ENCODE measurements at regions not wholly inside any gene's neighbourhood (a gene's known extent, or its start where the extent isn't known, plus 50 kb on each side); places are given as distances from the start of the nearest gene placed in this dataset.

GRCh38 chr7:93728292-93728691 lies 153.8 kb upstream of the CALCR start:
- no peaks in the 10 kb centered on the region for H3K23me2 ChIP-seq (ENCODE audit: insufficient read length, low read depth, low read length, poor library complexity, severe bottlenecking)
- no peak overlapping the region for H4K5ac ChIP-seq (ENCODE audit: insufficient read length, low read depth, low read length)
- no peak overlapping the region for H3K27ac ChIP-seq (ENCODE audit: insufficient read length, low read depth, low read length)
- H3K79me2 ChIP-seq (ENCODE audit: insufficient read depth, low read length), result no peaks in the 10 kb centered on the region
- H3K4me1 ChIP-seq (ENCODE audit: insufficient read depth, low read length), result no peaks in the 10 kb centered on the region
- H3K4me3 Mint-ChIP-seq, result no peak overlapping the region
- no peaks in the 10 kb centered on the region for H4K20me1 ChIP-seq (ENCODE audit: control insufficient read depth, insufficient read depth, insufficient read length)
- DNase-seq, result no peak
- no peak overlapping the region for H2BK20ac ChIP-seq (ENCODE audit: low read depth, low read length, poor library complexity, severe bottlenecking)
- no peak overlapping the region for H3K27ac Mint-ChIP-seq
- H2BK120ac ChIP-seq (ENCODE audit: low read depth, low read length, poor library complexity, severe bottlenecking), result no peak overlapping the region
- no peak overlapping the region for H3K4me2 ChIP-seq (ENCODE audit: insufficient read depth, insufficient read length, low read length)
- H3K9me3 Mint-ChIP-seq, result peaks cover 4 to 6% of the 10 kb centered on the region in 2 experiments
- H3K23ac ChIP-seq (ENCODE audit: insufficient read length, low read depth, low read length), result no peak overlapping the region
- H3K36me3 Mint-ChIP-seq (ENCODE audit: insufficient read depth in 1 of 3, low read depth in 3 of 3), result peaks cover 0 to 8% (median 4%) of the 10 kb centered on the region in 3 experiments; a peak in 5 of 7 replicates
- H3K4ac ChIP-seq (ENCODE audit: low read depth, low read length), result no peak overlapping the region
- H3K14ac ChIP-seq (ENCODE audit: insufficient read depth, low read length), result no peak overlapping the region
- H4K91ac ChIP-seq (ENCODE audit: insufficient read length, low read depth, low read length), result no peak overlapping the region
- no peak overlapping the region for H3T11ph ChIP-seq (ENCODE audit: low read length)
- H2BK5ac ChIP-seq (ENCODE audit: insufficient read length, low read length), result no peak overlapping the region
- H2AK5ac ChIP-seq (ENCODE audit: insufficient read length, low read length), result no peak overlapping the region
- H2BK12ac ChIP-seq (ENCODE audit: insufficient read length, low read depth, low read length), result no peak overlapping the region
- no peak overlapping the region for H3K56ac ChIP-seq (ENCODE audit: insufficient read length, low read depth, low read length)
- H3K18ac ChIP-seq (ENCODE audit: insufficient read length, low read depth, low read length), result no peak overlapping the region
- no peaks in the 10 kb centered on the region for H3K79me1 ChIP-seq (ENCODE audit: insufficient read depth, low read depth, low read length, poor library complexity, severe bottlenecking)
- H3K27me3 Mint-ChIP-seq (ENCODE audit: low read depth), result no peaks in the 10 kb centered on the region
- H2AFZ ChIP-seq (ENCODE audit: low read length), result no peak overlapping the region
- no peaks in the 10 kb centered on the region for H3K9me3 ChIP-seq (ENCODE audit: control insufficient read depth, low read depth, low read length)
- H3K4me1 Mint-ChIP-seq, result peaks cover 5 to 6% of the 10 kb centered on the region in 2 experiments; a peak in 3 of 4 replicates
- H2BK15ac ChIP-seq (ENCODE audit: low read depth, low read length), result no peak overlapping the region
- TF ChIP-seq CTCF (conservative IDR thresholded peaks at IDR 0.05), result no peak
- H3K9ac ChIP-seq (ENCODE audit: extremely low read depth, insufficient read length, low read length), result no peak overlapping the region
- H3K27me3 ChIP-seq (ENCODE audit: insufficient read depth, low read length), result no peaks in the 10 kb centered on the region
- no CpG with 5 or more reads among the region's 2 CpGs for WGBS (ENCODE audit: extremely low coverage, insufficient read length, low lambda C conversion rate)
- H4K8ac ChIP-seq (replicated peaks; ENCODE audit: insufficient read length, low read depth, low read length), result no peak overlapping the region

Measured in H9 (cell line).